Lower lobe of right lung (tissue), 2 donors: ENCODE measurements at regions not wholly inside any gene's neighbourhood (a gene's known extent, or its start where the extent isn't known, plus 50 kb on each side); places are given as distances from the start of the nearest gene placed in this dataset.
"Not testable (repeated sequence)": the region's sequence is repeated elsewhere in the genome, so short reads cannot be mapped to it uniquely, and the experiment has no call there.

Experiments
- ATAC-seq, 2 donors: fragments of 200-7000 bp; cut with Tn5 transposase; one replicate each; pipeline ENCODE4 v1.9.1; 2020 to 2022; ENCODE audit warnings: mild to moderate bottlenecking in 2 of 2, moderate library complexity in 2 of 2
- DNase-seq: peaks from one replicate; pipeline ENCODE4 v3.0.0-alpha.2; 2020
- H3K27ac ChIP-seq: fragments of 200-600 bp; one replicate; pipeline ENCODE4 v1.8.0; 2022
- H3K27me3 ChIP-seq: fragments of 200-600 bp; one replicate; pipeline ENCODE4 v1.8.0; 2022; ENCODE audit warnings: low read depth
- H3K36me3 ChIP-seq: fragments of 200-600 bp; one replicate; pipeline ENCODE4 v1.8.0; 2022; ENCODE audit warnings: mild to moderate bottlenecking
- H3K4me1 ChIP-seq: fragments of 200-600 bp; one replicate; pipeline ENCODE4 v1.8.0; 2022
- H3K4me3 ChIP-seq: fragments of 200-600 bp; one replicate; pipeline ENCODE4 v1.8.0; 2022; ENCODE audit warnings: mild to moderate bottlenecking
- H3K9me3 ChIP-seq: fragments of 200-600 bp; one replicate; pipeline ENCODE4 v1.8.0; 2022
- intact Hi-C: fragments of 100-400 bp; cut with DNase I; formaldehyde crosslinking; loops from one replicate; pipeline ENCODE4 v1.11.0; 2022
- TF ChIP-seq, protein P1 (sequence below): fragments of 200-600 bp; IDR thresholded peaks from one replicate; pipeline ENCODE4 v1.8.0; 2022; ENCODE audit warnings: antibody characterized with exemption, mild to moderate bottlenecking
- donor health status: DM: no; HTN: yes; CAD: no; lungs with severe emphysema.

GRCh38 chr5:3091040-3091774, 339.7 kb upstream of the IRX2 start:
- TF ChIP-seq, protein P1, sequence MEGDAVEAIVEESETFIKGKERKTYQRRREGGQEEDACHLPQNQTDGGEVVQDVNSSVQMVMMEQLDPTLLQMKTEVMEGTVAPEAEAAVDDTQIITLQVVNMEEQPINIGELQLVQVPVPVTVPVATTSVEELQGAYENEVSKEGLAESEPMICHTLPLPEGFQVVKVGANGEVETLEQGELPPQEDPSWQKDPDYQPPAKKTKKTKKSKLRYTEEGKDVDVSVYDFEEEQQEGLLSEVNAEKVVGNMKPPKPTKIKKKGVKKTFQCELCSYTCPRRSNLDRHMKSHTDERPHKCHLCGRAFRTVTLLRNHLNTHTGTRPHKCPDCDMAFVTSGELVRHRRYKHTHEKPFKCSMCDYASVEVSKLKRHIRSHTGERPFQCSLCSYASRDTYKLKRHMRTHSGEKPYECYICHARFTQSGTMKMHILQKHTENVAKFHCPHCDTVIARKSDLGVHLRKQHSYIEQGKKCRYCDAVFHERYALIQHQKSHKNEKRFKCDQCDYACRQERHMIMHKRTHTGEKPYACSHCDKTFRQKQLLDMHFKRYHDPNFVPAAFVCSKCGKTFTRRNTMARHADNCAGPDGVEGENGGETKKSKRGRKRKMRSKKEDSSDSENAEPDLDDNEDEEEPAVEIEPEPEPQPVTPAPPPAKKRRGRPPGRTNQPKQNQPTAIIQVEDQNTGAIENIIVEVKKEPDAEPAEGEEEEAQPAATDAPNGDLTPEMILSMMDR, result no peak
- H3K4me1 ChIP-seq, result no peaks in the 10 kb centered on the region
- no peaks in the 10 kb centered on the region for H3K36me3 ChIP-seq
- no peak overlapping the region for H3K4me3 ChIP-seq
- no peaks in the 10 kb centered on the region for H3K9me3 ChIP-seq
- ATAC-seq, result no peak
- no peak overlapping the region for H3K27ac ChIP-seq
- H3K27me3 ChIP-seq, result no peaks in the 10 kb centered on the region
- intact Hi-C loops, result no loop called here
- no peak for DNase-seq

DNA sequence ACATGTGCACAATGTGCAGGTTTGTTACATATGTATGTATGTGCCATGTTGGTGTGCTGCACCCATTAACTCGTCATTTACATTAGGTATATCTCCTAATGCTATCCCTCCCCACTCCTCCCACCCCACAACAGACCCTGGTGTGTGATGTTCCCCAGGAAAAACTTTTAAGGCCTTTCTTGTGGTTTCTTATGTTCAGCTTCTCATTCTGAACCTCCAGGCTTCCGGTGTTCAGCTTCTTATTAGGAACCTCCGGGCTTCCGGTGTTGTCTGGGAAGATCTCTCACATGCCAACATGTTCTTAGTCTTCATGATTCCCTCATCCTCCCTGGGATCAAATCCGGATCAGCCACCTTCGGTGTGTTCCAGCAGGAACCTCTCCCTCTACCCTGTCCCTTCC, 338.8 kb upstream of the IRX2 start:
- intact Hi-C loops, result not testable (repeated sequence)

DNA sequence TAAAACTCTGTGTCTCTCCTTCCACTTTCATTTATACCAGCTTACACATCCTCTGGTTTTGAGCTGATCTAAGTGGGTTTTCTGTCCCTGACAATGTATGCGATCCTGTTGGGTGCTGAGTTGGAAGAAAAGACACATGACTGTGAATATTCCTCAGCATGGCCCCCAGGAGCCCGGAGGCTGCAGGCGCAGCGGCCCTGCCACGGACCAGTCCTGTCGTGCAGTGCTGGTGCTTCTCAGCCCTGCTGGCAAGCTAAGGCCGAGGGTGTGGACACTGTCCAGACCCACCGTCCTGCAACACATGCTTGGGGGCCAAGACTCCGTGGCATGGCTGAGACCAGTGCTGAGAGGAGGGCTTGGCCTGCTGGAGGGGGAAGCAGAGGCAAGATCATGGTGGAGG, 328.9 kb upstream of the IRX2 start:
- DNase-seq, result no peak
- ATAC-seq, result no peak

More for the DNA sequence above, 338.8 kb upstream of the IRX2 start:
- not testable (repeated sequence) for H3K4me1 ChIP-seq, H3K9me3 ChIP-seq, H3K4me3 ChIP-seq, H3K27me3 ChIP-seq, DNase-seq, H3K36me3 ChIP-seq, ATAC-seq, H3K27ac ChIP-seq

DNA sequence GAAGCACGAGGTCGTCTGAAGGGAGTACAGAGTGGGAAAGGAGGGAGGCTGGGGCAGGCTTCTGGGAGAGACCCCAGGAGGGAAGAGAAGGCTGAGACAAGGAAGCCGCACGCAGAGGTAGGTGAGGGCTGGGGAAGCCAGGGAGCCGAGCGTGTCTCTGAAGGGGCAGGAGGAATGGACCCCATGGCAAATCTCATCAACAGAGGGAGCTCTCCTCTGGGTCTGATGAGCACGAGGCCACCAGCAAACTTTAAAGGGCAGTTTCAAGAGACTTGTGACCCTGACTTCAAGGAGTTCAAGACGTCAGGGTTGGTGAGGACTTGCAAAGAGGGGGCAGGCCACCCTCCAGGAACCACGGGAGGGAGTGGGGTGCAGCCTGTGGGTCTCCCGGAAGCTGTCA, 326.2 kb upstream of the IRX2 start:
- no peak overlapping the region for H3K27ac ChIP-seq
- ATAC-seq, result no peak

More for the DNA sequence above, 328.9 kb upstream of the IRX2 start:
- Histone ChIP-seq H3K4me3 (no peak overlapping the region), H3K9me3 (no peaks in the 10 kb centered on the region), H3K4me1 (no peaks in the 10 kb centered on the region), H3K36me3 (no peaks in the 10 kb centered on the region), H3K27me3 (no peaks in the 10 kb centered on the region), H3K27ac (no peak overlapping the region)
- intact Hi-C loops, result no loop called here
- TF ChIP-seq, protein P1, result no peak

DNA sequence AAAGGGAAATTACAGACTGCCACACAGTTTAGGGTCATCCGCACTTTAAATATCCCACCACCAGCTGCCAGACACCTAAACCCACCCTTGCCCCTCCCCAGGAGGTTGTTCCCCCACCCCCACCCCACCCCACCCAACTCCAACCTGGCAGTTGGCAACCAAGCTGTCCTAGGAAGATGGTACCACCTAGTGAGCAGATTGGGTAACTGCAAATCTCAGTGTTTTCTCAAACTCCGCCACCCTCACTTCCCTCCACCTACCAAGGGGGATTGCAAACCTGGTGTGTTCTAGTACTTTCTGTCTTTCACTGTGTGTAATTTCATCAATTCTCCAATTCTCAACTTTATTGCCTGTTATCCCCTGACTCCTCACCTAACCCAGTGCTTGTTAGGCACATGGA, 323.8 kb upstream of the IRX2 start:
- no peaks in the 10 kb centered on the region for H3K36me3 ChIP-seq
- no peaks in the 10 kb centered on the region for H3K27me3 ChIP-seq
- ATAC-seq, result no peak

More for the DNA sequence above, 326.2 kb upstream of the IRX2 start:
- TF ChIP-seq, protein P1, result no peak
- Histone ChIP-seq H3K36me3 (no peaks in the 10 kb centered on the region), H3K4me3 (no peak overlapping the region), H3K9me3 (no peaks in the 10 kb centered on the region), H3K27me3 (no peaks in the 10 kb centered on the region), H3K4me1 (no peaks in the 10 kb centered on the region)
- no peak for DNase-seq
- intact Hi-C loops, result no loop called here

DNA sequence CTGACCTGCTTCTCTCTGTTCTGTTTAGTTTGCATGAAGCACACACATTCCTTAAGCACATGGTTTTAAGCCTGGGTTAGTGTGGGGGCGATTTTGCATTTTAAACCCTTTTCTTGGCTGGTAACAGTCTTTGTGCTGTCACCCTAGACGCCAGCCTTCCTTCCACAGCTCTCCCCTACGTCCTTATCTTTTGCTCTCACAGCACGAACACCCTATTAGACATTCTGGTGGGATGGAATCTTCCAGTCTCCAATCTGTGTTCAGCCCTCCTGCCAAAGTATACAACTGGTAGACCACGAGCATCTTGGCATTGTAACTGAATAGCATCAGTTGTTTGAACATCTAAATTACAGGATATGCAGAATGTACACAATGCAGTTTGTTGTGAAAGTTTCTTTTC, 316.9 kb upstream of the IRX2 start:
- Histone ChIP-seq H3K4me3 (no peak overlapping the region), H3K9me3 (no peaks in the 10 kb centered on the region), H3K27ac (no peak overlapping the region), H3K4me1 (no peaks in the 10 kb centered on the region), H3K27me3 (no peaks in the 10 kb centered on the region), H3K36me3 (no peaks in the 10 kb centered on the region)
- TF ChIP-seq, protein P1, result no peak
- ATAC-seq (no peak), DNase-seq (no peak)
- intact Hi-C loops, result no loop called here

More for the DNA sequence above, 323.8 kb upstream of the IRX2 start:
- TF ChIP-seq, protein P1, result no peak
- H3K9me3 ChIP-seq, result no peaks in the 10 kb centered on the region
- no peak overlapping the region for H3K27ac ChIP-seq
- no peaks in the 10 kb centered on the region for H3K4me1 ChIP-seq
- no peak for DNase-seq
- H3K4me3 ChIP-seq, result no peak overlapping the region
- intact Hi-C loops, result no loop called here
